Fibroblast of lung (primary cell): ENCODE measurements at regions not wholly inside any gene's neighbourhood (a gene's known extent, or its start where the extent isn't known, plus 50 kb on each side); places are given as distances from the start of the nearest gene placed in this dataset.
"Not testable (repeated sequence)": the region's sequence is repeated elsewhere in the genome, so short reads cannot be mapped to it uniquely, and the experiment has no call there.

Source experiments
- DNase-seq, 2 donors: peaks; one replicate each; pipeline versions ENCODE4 v3.0.0 to v3.0.0-alpha.2; 2010; ENCODE audit warnings: low read depth in 2 of 2
- H2AFZ ChIP-seq: 2 replicates; pipeline ENCODE4 v1.5.1; 2012; ENCODE audit warnings: low read length, control low read depth, inconsistent platforms
- H3K27ac ChIP-seq: 2 replicates; pipeline ENCODE4 v1.5.1; 2011; ENCODE audit warnings: low read length, control low read depth; ENCODE audit not compliant: insufficient read depth
- H3K27me3 ChIP-seq: 2 replicates; pipeline ENCODE4 v1.5.1; 2011; ENCODE audit warnings: mild to moderate bottlenecking, low read length; ENCODE audit not compliant: control insufficient read depth, insufficient read depth
- H3K36me3 ChIP-seq: 2 replicates; pipeline ENCODE4 v1.5.1; 2011; ENCODE audit warnings: low read length; ENCODE audit not compliant: control insufficient read depth, insufficient read depth
- H3K4me1 ChIP-seq: 2 replicates; pipeline ENCODE4 v1.5.1; 2011; ENCODE audit warnings: low read length; ENCODE audit not compliant: control insufficient read depth, insufficient read depth; ENCODE audit errors: extremely low read depth
- H3K4me2 ChIP-seq: 2 replicates; pipeline ENCODE4 v1.5.1; 2011; ENCODE audit warnings: low read length, control low read depth; ENCODE audit not compliant: insufficient read depth; ENCODE audit errors: extremely low read depth
- H3K4me3 ChIP-seq, 4 experiments: fragments of 200-600 bp in 1 of 4; sonication (generic) in 1 of 4; replicated peaks in 1 of 4; 2 replicates each; pipeline ENCODE4 v1.5.1; 2011 to 2016; ENCODE audit warnings: low read length in 4 of 4, low read depth in 3 of 4, mild to moderate bottlenecking in 3 of 4, control low read depth in 2 of 4, inconsistent platforms in 1 of 4, mixed read lengths in 1 of 4; ENCODE audit not compliant: insufficient read depth in 1 of 4; ENCODE audit errors: control extremely low read depth in 1 of 4
- H3K79me2 ChIP-seq: 2 replicates; pipeline ENCODE4 v1.5.1; 2012; ENCODE audit warnings: mild to moderate bottlenecking, low read length, inconsistent platforms; ENCODE audit not compliant: control insufficient read depth, insufficient read depth
- H3K9ac ChIP-seq: 2 replicates; pipeline ENCODE4 v1.5.1; 2011; ENCODE audit warnings: mild to moderate bottlenecking, low read length, control low read depth; ENCODE audit not compliant: insufficient read depth
- H3K9me3 ChIP-seq: 2 replicates; pipeline ENCODE4 v1.5.1; 2012; ENCODE audit warnings: low read depth, low read length; ENCODE audit not compliant: control insufficient read depth, insufficient read depth
- H4K20me1 ChIP-seq: 2 replicates; pipeline ENCODE4 v1.5.1; 2011; ENCODE audit warnings: low read length; ENCODE audit not compliant: control insufficient read depth, insufficient read depth; ENCODE audit errors: extremely low read depth
- EZH2 ChIP-seq: IDR thresholded peaks from 2 replicates; pipeline ENCODE4 v1.5.1; 2012; ENCODE audit warnings: low read length, control low read depth, mild to moderate bottlenecking; ENCODE audit errors: missing control alignments
- TF ChIP-seq, protein P1 (sequence below), 2 donors: IDR thresholded peaks in 1 of 2; conservative IDR thresholded peaks in 1 of 2; 1 replicate in 1 of 2; 2 replicates in 1 of 2; pipeline ENCODE4 v1.5.1; 2011 to 2012; ENCODE audit warnings: low read length in 2 of 2, control low read depth in 1 of 2, inconsistent platforms in 1 of 2, low read depth in 1 of 2, mild to moderate bottlenecking in 1 of 2

DNA sequence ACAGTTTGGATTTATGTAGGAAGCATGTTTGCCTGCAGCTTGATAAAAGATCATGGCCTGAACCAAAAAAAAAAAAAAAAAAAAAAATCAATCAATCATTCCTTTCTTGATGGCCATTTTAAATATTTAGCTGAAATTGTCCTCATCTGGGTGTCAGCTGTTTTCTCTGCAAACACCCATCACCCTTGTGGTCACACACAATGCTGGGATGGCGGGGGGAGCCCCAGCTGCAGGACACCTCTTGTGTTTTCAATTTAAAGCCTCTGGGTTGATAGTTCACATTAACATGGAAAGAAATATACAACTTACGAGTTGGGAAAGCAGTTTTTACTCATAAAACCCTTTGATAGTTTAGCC is 160.4 kb downstream of the ZFP64 start:
- Histone ChIP-seq H3K4me2 (peak overlapping the region; percentile 63), H3K4me3 (no peak overlapping the region), H3K27ac (peak overlapping the region; percentile 72), H3K9ac (no peak overlapping the region), H4K20me1 (no peaks in the 10 kb centered on the region), H3K4me1 (no peaks in the 10 kb centered on the region), H2AFZ (no peak overlapping the region), H3K36me3 (no peaks in the 10 kb centered on the region), H3K79me2 (no peaks in the 10 kb centered on the region), H3K9me3 (no peaks in the 10 kb centered on the region), H3K27me3 (no peaks in the 10 kb centered on the region)
- no peak for TF ChIP-seq EZH2
- TF ChIP-seq, protein P1, sequence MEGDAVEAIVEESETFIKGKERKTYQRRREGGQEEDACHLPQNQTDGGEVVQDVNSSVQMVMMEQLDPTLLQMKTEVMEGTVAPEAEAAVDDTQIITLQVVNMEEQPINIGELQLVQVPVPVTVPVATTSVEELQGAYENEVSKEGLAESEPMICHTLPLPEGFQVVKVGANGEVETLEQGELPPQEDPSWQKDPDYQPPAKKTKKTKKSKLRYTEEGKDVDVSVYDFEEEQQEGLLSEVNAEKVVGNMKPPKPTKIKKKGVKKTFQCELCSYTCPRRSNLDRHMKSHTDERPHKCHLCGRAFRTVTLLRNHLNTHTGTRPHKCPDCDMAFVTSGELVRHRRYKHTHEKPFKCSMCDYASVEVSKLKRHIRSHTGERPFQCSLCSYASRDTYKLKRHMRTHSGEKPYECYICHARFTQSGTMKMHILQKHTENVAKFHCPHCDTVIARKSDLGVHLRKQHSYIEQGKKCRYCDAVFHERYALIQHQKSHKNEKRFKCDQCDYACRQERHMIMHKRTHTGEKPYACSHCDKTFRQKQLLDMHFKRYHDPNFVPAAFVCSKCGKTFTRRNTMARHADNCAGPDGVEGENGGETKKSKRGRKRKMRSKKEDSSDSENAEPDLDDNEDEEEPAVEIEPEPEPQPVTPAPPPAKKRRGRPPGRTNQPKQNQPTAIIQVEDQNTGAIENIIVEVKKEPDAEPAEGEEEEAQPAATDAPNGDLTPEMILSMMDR (conservative IDR thresholded peaks at IDR 0.05 in 1 of 2, IDR thresholded peaks at IDR 0.05 in 1 of 2; ENCODE audit: low read depth in 1 of 2, low read length in 2 of 2): no peak
- DNase-seq: peak; percentile 28 to 33

DNA sequence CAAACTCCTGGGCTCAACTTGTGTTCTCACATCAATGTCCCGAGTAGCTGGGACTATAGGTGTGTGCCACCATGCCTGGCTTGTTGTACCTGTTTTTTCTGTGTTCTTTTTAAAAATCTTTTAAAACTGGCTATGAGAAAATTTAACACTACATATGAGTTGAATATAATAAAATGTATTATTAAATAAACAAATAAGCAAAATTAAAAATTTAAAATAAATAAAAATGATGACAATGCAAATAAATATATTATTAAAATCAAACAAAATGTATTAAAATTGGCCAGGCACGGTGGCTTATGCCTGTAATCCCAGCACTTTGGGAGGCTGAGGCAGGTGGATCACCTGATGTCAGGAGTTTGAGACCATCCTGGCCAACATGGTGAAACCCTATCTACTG is 162.4 kb downstream of the ZFP64 start:
- not testable (repeated sequence) for H3K9me3 ChIP-seq, H3K4me1 ChIP-seq, H3K36me3 ChIP-seq, H4K20me1 ChIP-seq, H3K79me2 ChIP-seq, H3K27ac ChIP-seq, H2AFZ ChIP-seq, H3K27me3 ChIP-seq, H3K4me2 ChIP-seq, H3K4me3 ChIP-seq, H3K9ac ChIP-seq, DNase-seq

DNA sequence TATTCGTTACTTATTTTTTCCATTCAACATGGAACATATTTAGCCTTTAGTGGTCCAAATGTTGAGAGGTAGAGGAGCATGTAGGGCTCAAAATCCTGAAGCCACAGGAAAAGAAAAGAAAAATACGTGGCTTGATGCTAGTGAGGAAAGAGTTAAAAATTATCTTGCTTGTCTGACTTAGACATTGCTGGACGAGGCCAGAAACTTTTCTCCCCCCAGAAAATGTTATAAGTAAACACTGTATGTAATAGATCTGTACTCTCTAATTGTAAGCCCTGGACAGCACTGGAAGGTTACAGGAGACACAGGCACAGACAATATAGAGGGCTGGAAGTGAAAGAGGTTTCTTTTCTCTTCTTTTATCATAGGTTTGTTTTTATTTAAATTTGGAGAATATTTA is 165.6 kb downstream of the ZFP64 start:
- peak in 1 of 2 donors; percentile 47 for DNase-seq
- no peak overlapping the region for H3K4me3 ChIP-seq
- no peaks in the 10 kb centered on the region for H3K4me1 ChIP-seq
- no peaks in the 10 kb centered on the region for H3K79me2 ChIP-seq
- no peaks in the 10 kb centered on the region for H3K9me3 ChIP-seq
- H3K27ac ChIP-seq: no peak overlapping the region
- H2AFZ ChIP-seq: peak overlapping the region; percentile 4
- H3K27me3 ChIP-seq: no peaks in the 10 kb centered on the region
- no peaks in the 10 kb centered on the region for H3K36me3 ChIP-seq
- H4K20me1 ChIP-seq: no peaks in the 10 kb centered on the region
- no peak overlapping the region for H3K9ac ChIP-seq
- TF ChIP-seq, protein P1 (conservative IDR thresholded peaks at IDR 0.05 in 1 of 2, IDR thresholded peaks at IDR 0.05 in 1 of 2; ENCODE audit: low read depth in 1 of 2, low read length in 2 of 2): no peak
- no peak for TF ChIP-seq EZH2
- peak overlapping the region; percentile 28 for H3K4me2 ChIP-seq

DNA sequence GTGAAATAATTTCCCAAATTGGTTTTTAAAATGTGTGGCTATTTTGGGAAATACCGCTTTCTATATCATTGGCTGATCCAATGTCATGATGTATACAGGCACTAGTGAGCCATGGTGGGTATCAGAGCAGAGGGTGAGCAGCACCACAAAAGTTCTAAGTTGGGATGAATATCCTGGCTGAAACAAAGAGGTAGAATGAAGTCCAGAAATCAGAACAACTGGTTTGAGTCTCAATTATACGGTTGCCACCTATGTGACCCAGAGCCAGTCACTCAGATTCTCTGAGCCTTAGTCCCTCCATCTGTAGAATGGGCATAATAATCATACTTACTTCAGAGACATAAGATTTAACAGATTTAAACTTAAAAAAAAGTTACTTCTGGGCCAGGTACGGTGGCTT is 172.3 kb downstream of the ZFP64 start:
- no peak for DNase-seq
- TF ChIP-seq EZH2: no peak
- TF ChIP-seq, protein P1 (conservative IDR thresholded peaks at IDR 0.05 in 1 of 2, IDR thresholded peaks at IDR 0.05 in 1 of 2; ENCODE audit: low read depth in 1 of 2, low read length in 2 of 2): no peak
- no peak overlapping the region for H3K9ac ChIP-seq

More for the DNA sequence above, 172.3 kb downstream of the ZFP64 start:
- H3K27me3 ChIP-seq: no peaks in the 10 kb centered on the region
- no peaks in the 10 kb centered on the region for H4K20me1 ChIP-seq
- H2AFZ ChIP-seq: no peak overlapping the region
- no peaks in the 10 kb centered on the region for H3K79me2 ChIP-seq
- H3K9me3 ChIP-seq: no peaks in the 10 kb centered on the region
- no peaks in the 10 kb centered on the region for H3K36me3 ChIP-seq
- H3K4me1 ChIP-seq: no peaks in the 10 kb centered on the region
- no peak overlapping the region for H3K4me2 ChIP-seq
- no peak overlapping the region for H3K27ac ChIP-seq
- H3K4me3 ChIP-seq: no peak overlapping the region
